ENCODE measurements at regions not wholly inside any gene's neighbourhood (a gene's known extent, or its start where the extent isn't known, plus 50 kb on each side); places are given as distances from the start of the nearest gene placed in this dataset.

- TF ChIP-seq FOXK2 (IDR thresholded peaks at IDR 0.05) = no peak
- TF ChIP-seq SP1 (IDR thresholded peaks at IDR 0.05) = no peak
- TF ChIP-seq, protein P1, sequence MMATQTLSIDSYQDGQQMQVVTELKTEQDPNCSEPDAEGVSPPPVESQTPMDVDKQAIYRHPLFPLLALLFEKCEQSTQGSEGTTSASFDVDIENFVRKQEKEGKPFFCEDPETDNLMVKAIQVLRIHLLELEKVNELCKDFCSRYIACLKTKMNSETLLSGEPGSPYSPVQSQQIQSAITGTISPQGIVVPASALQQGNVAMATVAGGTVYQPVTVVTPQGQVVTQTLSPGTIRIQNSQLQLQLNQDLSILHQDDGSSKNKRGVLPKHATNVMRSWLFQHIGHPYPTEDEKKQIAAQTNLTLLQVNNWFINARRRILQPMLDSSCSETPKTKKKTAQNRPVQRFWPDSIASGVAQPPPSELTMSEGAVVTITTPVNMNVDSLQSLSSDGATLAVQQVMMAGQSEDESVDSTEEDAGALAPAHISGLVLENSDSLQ (IDR thresholded peaks at IDR 0.05) = no peak
- TF ChIP-seq ARNT (IDR thresholded peaks at IDR 0.05) = no peak
Measured at GRCh38 chr11:70487160-70487559, 88.8 kb downstream of the CTTN start.

Data from HEK293T (cell line).